ENCODE measurements at regions not wholly inside any gene's neighbourhood (a gene's known extent, or its start where the extent isn't known, plus 50 kb on each side); places are given as distances from the start of the nearest gene placed in this dataset.

- POLR2A ChIA-PET = no interaction called here
- H3K4me1 Mint-ChIP-seq = no peaks in the 10 kb centered on the region
- no peak for DNase-seq
- CTCF ChIA-PET = interaction anchor here (0.7 kb wide), 1 partner anchor 321 kb away, joined by 5 read pairs; no protein-coding TSS in a partner anchor
- no peak overlapping the region for H3K4me3 Mint-ChIP-seq
- H3K27ac Mint-ChIP-seq = no peak overlapping the region
- no peaks in the 10 kb centered on the region for H3K27me3 Mint-ChIP-seq
- H3K9me3 Mint-ChIP-seq = no peaks in the 10 kb centered on the region
- H3K36me3 Mint-ChIP-seq (ENCODE audit: low read depth) = no peaks in the 10 kb centered on the region
Observed at GRCh38 chr3:71917545-71917944, 132.6 kb upstream of the PROK2 start.

- POLR2A ChIA-PET = no interaction called here
- no peaks in the 10 kb centered on the region for H3K36me3 Mint-ChIP-seq (ENCODE audit: low read depth)
- CTCF ChIA-PET = no interaction called here
- H3K4me1 Mint-ChIP-seq = no peaks in the 10 kb centered on the region
- no peak overlapping the region for H3K27ac Mint-ChIP-seq
- no peaks in the 10 kb centered on the region for H3K9me3 Mint-ChIP-seq
- no peak for DNase-seq
- H3K27me3 Mint-ChIP-seq = no peaks in the 10 kb centered on the region
- no peak overlapping the region for H3K4me3 Mint-ChIP-seq
Observed at GRCh38 chr3:71916747-71917369, 131.9 kb upstream of the PROK2 start.

GRCh38 chr3:71912839-71913495, 128.0 kb upstream of the PROK2 start:
- CTCF ChIA-PET = interaction anchor here (0.6 kb wide), 3 partner anchors 38 to 416 kb away, joined by 3 to 4 read pairs (median 3); no protein-coding TSS in a partner anchor
- H3K36me3 Mint-ChIP-seq (ENCODE audit: low read depth) = no peaks in the 10 kb centered on the region
- H3K4me1 Mint-ChIP-seq = no peaks in the 10 kb centered on the region
- no peak for DNase-seq
- no peaks in the 10 kb centered on the region for H3K9me3 Mint-ChIP-seq
- peaks cover 2% of the 10 kb centered on the region for H3K27me3 Mint-ChIP-seq
- H3K27ac Mint-ChIP-seq = no peak overlapping the region
- no peak overlapping the region for H3K4me3 Mint-ChIP-seq
- POLR2A ChIA-PET = no interaction called here

- H3K27ac Mint-ChIP-seq = no peak overlapping the region
Observed at GRCh38 chr3:71910108-71910507, 125.2 kb upstream of the PROK2 start.

GRCh38 chr3:71907996-71908395, 123.0 kb upstream of the PROK2 start:
- Mint-ChIP-seq H3K4me3 (no peak overlapping the region), H3K9me3 (no peaks in the 10 kb centered on the region)

More at GRCh38 chr3:71910108-71910507, 125.2 kb upstream of the PROK2 start:
- no peak overlapping the region for H3K4me3 Mint-ChIP-seq
- CTCF ChIA-PET = no interaction called here
- no peaks in the 10 kb centered on the region for H3K9me3 Mint-ChIP-seq
- POLR2A ChIA-PET = no interaction called here
- DNase-seq = no peak
- peaks cover 8% of the 10 kb centered on the region for H3K4me1 Mint-ChIP-seq
- H3K27me3 Mint-ChIP-seq = peaks cover 4% of the 10 kb centered on the region
- no peaks in the 10 kb centered on the region for H3K36me3 Mint-ChIP-seq (ENCODE audit: low read depth)

GRCh38 chr3:71906976-71907375, 122.0 kb upstream of the PROK2 start:
- H3K4me1 Mint-ChIP-seq = peaks cover 9% of the 10 kb centered on the region
- CTCF ChIA-PET = interaction anchor here (0.8 to 1.2 kb wide), 2 partner anchors 16 to 24 kb away, joined by 3 read pairs; no protein-coding TSS in a partner anchor

More at GRCh38 chr3:71907996-71908395, 123.0 kb upstream of the PROK2 start:
- POLR2A ChIA-PET = no interaction called here
- peaks cover 4% of the 10 kb centered on the region for H3K27me3 Mint-ChIP-seq
- DNase-seq = no peak
- CTCF ChIA-PET = no interaction called here
- H3K36me3 Mint-ChIP-seq (ENCODE audit: low read depth) = no peaks in the 10 kb centered on the region
- H3K4me1 Mint-ChIP-seq = peaks cover 9% of the 10 kb centered on the region
- no peak overlapping the region for H3K27ac Mint-ChIP-seq

GRCh38 chr3:71905426-71905825, 120.5 kb upstream of the PROK2 start:
- no peaks in the 10 kb centered on the region for H3K9me3 Mint-ChIP-seq
- no peaks in the 10 kb centered on the region for H3K36me3 Mint-ChIP-seq (ENCODE audit: low read depth)
- no peak for DNase-seq
- H3K4me3 Mint-ChIP-seq = no peak overlapping the region
- H3K4me1 Mint-ChIP-seq = peaks cover 9% of the 10 kb centered on the region
- POLR2A ChIA-PET = no interaction called here
- H3K27me3 Mint-ChIP-seq = peaks cover 4% of the 10 kb centered on the region
- H3K27ac Mint-ChIP-seq = no peak overlapping the region
- CTCF ChIA-PET = interaction anchor here (0.9 to 1.2 kb wide), 2 partner anchors 25 to 34 kb away, joined by 3 read pairs; no protein-coding TSS in a partner anchor

More at GRCh38 chr3:71906976-71907375, 122.0 kb upstream of the PROK2 start:
- no peak overlapping the region for H3K27ac Mint-ChIP-seq
- POLR2A ChIA-PET = no interaction called here
- peaks cover 4% of the 10 kb centered on the region for H3K27me3 Mint-ChIP-seq
- DNase-seq = no peak
- no peaks in the 10 kb centered on the region for H3K9me3 Mint-ChIP-seq
- H3K4me3 Mint-ChIP-seq = no peak overlapping the region
- no peaks in the 10 kb centered on the region for H3K36me3 Mint-ChIP-seq (ENCODE audit: low read depth)

GRCh38 chr3:71903936-71904335, 119.0 kb upstream of the PROK2 start:
- Mint-ChIP-seq H3K9me3 (no peaks in the 10 kb centered on the region), H3K4me1 (peaks cover 9% of the 10 kb centered on the region), H3K27ac (no peak overlapping the region), H3K4me3 (no peak overlapping the region), H3K27me3 (peaks cover 4% of the 10 kb centered on the region), H3K36me3 (ENCODE audit: low read depth) (no peaks in the 10 kb centered on the region)
- DNase-seq = no peak
- CTCF ChIA-PET = no interaction called here
- POLR2A ChIA-PET = no interaction called here

GRCh38 chr3:71903112-71903495, 118.2 kb upstream of the PROK2 start:
- Mint-ChIP-seq H3K27ac (no peak overlapping the region), H3K27me3 (peaks cover 3% of the 10 kb centered on the region), H3K9me3 (no peaks in the 10 kb centered on the region), H3K4me1 (peaks cover 9% of the 10 kb centered on the region), H3K36me3 (ENCODE audit: low read depth) (no peaks in the 10 kb centered on the region), H3K4me3 (no peak overlapping the region)
- CTCF ChIA-PET = no interaction called here
- POLR2A ChIA-PET = no interaction called here
- DNase-seq = no peak

GRCh38 chr3:71902258-71903111, 117.5 kb upstream of the PROK2 start:
- CTCF ChIA-PET = interaction anchor here (0.8 kb wide), 1 partner anchor 12 kb away, joined by 3 read pairs; no protein-coding TSS in a partner anchor
- Mint-ChIP-seq H3K36me3 (ENCODE audit: low read depth) (no peaks in the 10 kb centered on the region), H3K27me3 (peaks cover 9% of the 10 kb centered on the region), H3K9me3 (no peaks in the 10 kb centered on the region), H3K4me1 (peaks cover 9% of the 10 kb centered on the region), H3K27ac (no peak overlapping the region), H3K4me3 (no peak overlapping the region)
- DNase-seq = no peak
- POLR2A ChIA-PET = no interaction called here

GRCh38 chr3:71901645-71902044, 116.7 kb upstream of the PROK2 start:
- Mint-ChIP-seq H3K4me3 (no peak overlapping the region), H3K27ac (no peak overlapping the region)
- CTCF ChIA-PET = no interaction called here

GRCh38 chr3:71900057-71900456, 115.1 kb upstream of the PROK2 start:
- ChIA-PET CTCF (interaction anchor here (0.6 kb wide), 1 partner anchor 93 kb away, joined by 3 read pairs; no protein-coding TSS in a partner anchor), POLR2A (no interaction called here)
- H3K9me3 Mint-ChIP-seq = no peaks in the 10 kb centered on the region
- peaks cover 8% of the 10 kb centered on the region for H3K27me3 Mint-ChIP-seq
- H3K4me3 Mint-ChIP-seq = no peak overlapping the region
- DNase-seq = no peak
- peaks cover 1% of the 10 kb centered on the region for H3K4me1 Mint-ChIP-seq
- no peaks in the 10 kb centered on the region for H3K36me3 Mint-ChIP-seq (ENCODE audit: low read depth)
- H3K27ac Mint-ChIP-seq = no peak overlapping the region

More at GRCh38 chr3:71901645-71902044, 116.7 kb upstream of the PROK2 start:
- H3K36me3 Mint-ChIP-seq (ENCODE audit: low read depth) = no peaks in the 10 kb centered on the region
- no peak for DNase-seq
- H3K27me3 Mint-ChIP-seq = peaks cover 8% of the 10 kb centered on the region
- no peaks in the 10 kb centered on the region for H3K9me3 Mint-ChIP-seq
- peaks cover 9% of the 10 kb centered on the region for H3K4me1 Mint-ChIP-seq
- POLR2A ChIA-PET = no interaction called here

GRCh38 chr3:71896751-71897150, 111.8 kb upstream of the PROK2 start:
- DNase-seq = no peak
- ChIA-PET POLR2A (no interaction called here), CTCF (interaction anchor here (1.0 to 3.3 kb wide), 2 partner anchors 21 to 34 kb away, joined by 5 to 13 read pairs; no protein-coding TSS in a partner anchor)
- Mint-ChIP-seq H3K9me3 (no peaks in the 10 kb centered on the region), H3K4me3 (no peak overlapping the region), H3K4me1 (no peaks in the 10 kb centered on the region), H3K27me3 (peaks cover 8% of the 10 kb centered on the region), H3K36me3 (ENCODE audit: low read depth) (no peaks in the 10 kb centered on the region), H3K27ac (no peak overlapping the region)
